Stimulated activated CD4-positive, alpha-beta T cell treated with anti-CD3 and anti-CD28 coated beads, Interleukin-15, amount 100 ng/mL, for 1 hour (primary cell): ENCODE measurements at regions not wholly inside any gene's neighbourhood (a gene's known extent, or its start where the extent isn't known, plus 50 kb on each side); places are given as distances from the start of the nearest gene placed in this dataset.

ENCODE experiments used
- DNase-seq, 2 donors: peaks; one replicate each; pipeline ENCODE4 v3.0.0-alpha.2; 2020; ENCODE audit warnings: low read depth in 1 of 2, low spot score in 1 of 2

GRCh38 chr6:44676246-44676790, 288.8 kb downstream of the CDC5L start:
- DNase-seq: no peak

- no peak for DNase-seq
These were observed 289.4 kb downstream of the CDC5L start for GRCh38 chr6:44676826-44677433.

GRCh38 chr6:44678252-44678935, 290.9 kb downstream of the CDC5L start:
- DNase-seq: no peak

GRCh38 chr6:44679438-44680201, 292.1 kb downstream of the CDC5L start:
- DNase-seq: no peak

- DNase-seq: no peak
These were observed 292.8 kb downstream of the CDC5L start for GRCh38 chr6:44680202-44680720.

- DNase-seq: no peak
These were observed 294.3 kb downstream of the CDC5L start for GRCh38 chr6:44681761-44682160.

GRCh38 chr6:44682280-44682679, 294.8 kb downstream of the CDC5L start:
- DNase-seq: no peak

- no peak for DNase-seq
These were observed 295.7 kb downstream of the CDC5L start for GRCh38 chr6:44682987-44683779.

GRCh38 chr6:44685213-44685612, 297.7 kb downstream of the CDC5L start:
- no peak for DNase-seq

- no peak for DNase-seq
These were observed 308.6 kb downstream of the CDC5L start for GRCh38 chr6:44696099-44696498.

- DNase-seq: no peak
These were observed 309.2 kb downstream of the CDC5L start for GRCh38 chr6:44696686-44697085.

- DNase-seq: no peak
These were observed 309.8 kb downstream of the CDC5L start for GRCh38 chr6:44697327-44697726.

- DNase-seq: no peak
These were observed 311.1 kb downstream of the CDC5L start for GRCh38 chr6:44698602-44699001.

- no peak for DNase-seq
These were observed 311.6 kb downstream of the CDC5L start for GRCh38 chr6:44699082-44699481.

- DNase-seq: no peak
These were observed 312.3 kb downstream of the CDC5L start for GRCh38 chr6:44699851-44700250.

- DNase-seq: no peak
These were observed 312.9 kb downstream of the CDC5L start for GRCh38 chr6:44700422-44700821.

- DNase-seq: no peak
These were observed 313.6 kb downstream of the CDC5L start for GRCh38 chr6:44701038-44701636.

GRCh38 chr6:44701637-44702101, 314.2 kb downstream of the CDC5L start:
- no peak for DNase-seq

GRCh38 chr6:44702292-44702691, 314.8 kb downstream of the CDC5L start:
- DNase-seq: no peak
